ENCODE measurements at regions not wholly inside any gene's neighbourhood (a gene's known extent, or its start where the extent isn't known, plus 50 kb on each side); places are given as distances from the start of the nearest gene placed in this dataset.
A peak's percentile ranks its signal among the peaks of the same experiment; 100 is the strongest.

DNA sequence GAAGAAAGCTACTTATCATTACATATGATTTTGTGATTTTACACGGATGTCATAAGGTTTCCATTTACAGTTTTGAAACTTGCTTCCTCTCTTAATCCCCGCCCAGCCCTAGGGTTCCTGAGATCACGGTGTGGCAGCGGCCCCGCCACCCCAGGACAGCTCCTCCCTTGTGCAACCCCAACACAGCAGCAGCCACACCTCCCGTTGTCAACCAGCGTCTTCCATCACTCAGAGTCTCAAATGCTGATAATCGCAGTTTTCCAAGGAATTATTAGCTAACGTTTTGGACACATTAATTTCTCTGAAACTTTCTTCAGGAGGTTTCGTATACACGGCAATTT is 204.8 kb downstream of the THBS2 start:
- H3K27me3 Mint-ChIP-seq (ENCODE audit: low read depth in 2 of 2) = peaks cover 25 to 35% of the 10 kb centered on the region in 2 donors
- ATAC-seq (no peak), DNase-seq (no peak)
- TF ChIP-seq, protein P1, sequence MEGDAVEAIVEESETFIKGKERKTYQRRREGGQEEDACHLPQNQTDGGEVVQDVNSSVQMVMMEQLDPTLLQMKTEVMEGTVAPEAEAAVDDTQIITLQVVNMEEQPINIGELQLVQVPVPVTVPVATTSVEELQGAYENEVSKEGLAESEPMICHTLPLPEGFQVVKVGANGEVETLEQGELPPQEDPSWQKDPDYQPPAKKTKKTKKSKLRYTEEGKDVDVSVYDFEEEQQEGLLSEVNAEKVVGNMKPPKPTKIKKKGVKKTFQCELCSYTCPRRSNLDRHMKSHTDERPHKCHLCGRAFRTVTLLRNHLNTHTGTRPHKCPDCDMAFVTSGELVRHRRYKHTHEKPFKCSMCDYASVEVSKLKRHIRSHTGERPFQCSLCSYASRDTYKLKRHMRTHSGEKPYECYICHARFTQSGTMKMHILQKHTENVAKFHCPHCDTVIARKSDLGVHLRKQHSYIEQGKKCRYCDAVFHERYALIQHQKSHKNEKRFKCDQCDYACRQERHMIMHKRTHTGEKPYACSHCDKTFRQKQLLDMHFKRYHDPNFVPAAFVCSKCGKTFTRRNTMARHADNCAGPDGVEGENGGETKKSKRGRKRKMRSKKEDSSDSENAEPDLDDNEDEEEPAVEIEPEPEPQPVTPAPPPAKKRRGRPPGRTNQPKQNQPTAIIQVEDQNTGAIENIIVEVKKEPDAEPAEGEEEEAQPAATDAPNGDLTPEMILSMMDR (IDR thresholded peaks at IDR 0.05) = no peak
- no peaks in the 10 kb centered on the region for H3K4me1 Mint-ChIP-seq
- Histone ChIP-seq H3K27me3 (ENCODE audit: control insufficient read depth, insufficient read depth, low read length) (peaks cover 2% of the 10 kb centered on the region), H3K4me1 (ENCODE audit: control insufficient read depth, insufficient read depth, low read length) (no peaks in the 10 kb centered on the region), H3K27ac (ENCODE audit: low read length) (no peak overlapping the region), H3K9me3 (ENCODE audit: control insufficient read depth, insufficient read depth, low read length) (no peaks in the 10 kb centered on the region), H3K36me3 (ENCODE audit: control insufficient read depth, insufficient read depth, low read length) (no peaks in the 10 kb centered on the region), H3K4me3 (ENCODE audit: low read length) (no peak overlapping the region)
- 84% methylated on average over 11 of the region's 11 CpGs for WGBS (ENCODE audit: insufficient coverage)
- H3K4me3 Mint-ChIP-seq = no peak overlapping the region
- H3K27ac Mint-ChIP-seq = no peak overlapping the region
- H3K36me3 Mint-ChIP-seq = no peaks in the 10 kb centered on the region
- intact Hi-C loops (cut with micrococcal nuclease) = no loop called here
- no peaks in the 10 kb centered on the region for H3K9me3 Mint-ChIP-seq

DNA sequence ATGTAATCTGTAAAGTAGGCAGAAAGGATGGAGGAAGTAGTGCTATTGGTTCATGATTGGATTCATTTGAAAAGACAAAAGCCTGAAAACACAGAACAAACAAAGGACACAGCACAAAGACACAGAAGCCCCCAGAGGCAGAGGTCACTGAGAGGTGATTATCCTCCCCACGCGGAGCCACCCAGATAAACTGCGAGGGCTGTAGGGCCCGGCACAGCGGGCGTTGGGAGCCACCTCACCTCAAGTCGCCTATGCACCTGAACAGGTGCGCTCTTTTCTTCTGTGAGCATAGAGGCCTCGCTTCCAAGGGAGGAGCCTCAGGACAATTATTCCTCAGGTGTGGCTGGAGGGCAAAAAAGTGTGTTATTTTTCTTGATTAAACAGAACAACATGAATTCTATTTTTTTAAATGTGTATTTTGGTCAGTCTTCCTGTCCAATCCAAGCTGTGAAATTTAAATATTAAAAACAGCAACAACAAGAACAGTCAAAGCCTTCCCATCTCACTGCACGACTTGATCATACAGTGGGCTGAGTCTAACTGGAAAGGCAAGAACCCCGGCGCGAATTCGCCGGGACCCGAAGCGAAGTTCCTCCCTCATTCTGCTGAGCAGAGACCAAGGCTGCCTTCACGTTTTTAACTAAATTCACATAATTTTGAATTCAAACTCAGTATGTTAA is 205.3 kb downstream of the THBS2 start:
- Mint-ChIP-seq H3K9me3 (no peaks in the 10 kb centered on the region), H3K36me3 (no peaks in the 10 kb centered on the region), H3K4me1 (no peaks in the 10 kb centered on the region), H3K27ac (no peak overlapping the region), H3K4me3 (no peak overlapping the region), H3K27me3 (ENCODE audit: low read depth in 2 of 2) (peaks cover 22 to 30% of the 10 kb centered on the region in 2 donors)
- H3K4me3 ChIP-seq (ENCODE audit: low read length) = no peak overlapping the region
- intact Hi-C loops (cut with micrococcal nuclease) = no loop called here
- 93% methylated on average over 18 of the region's 18 CpGs for WGBS (ENCODE audit: insufficient coverage)
- no peak overlapping the region for H3K27ac ChIP-seq (ENCODE audit: low read length)
- H3K27me3 ChIP-seq (ENCODE audit: control insufficient read depth, insufficient read depth, low read length) = peaks cover 2% of the 10 kb centered on the region
- DNase-seq (no peak), ATAC-seq (no peak)
- no peaks in the 10 kb centered on the region for H3K36me3 ChIP-seq (ENCODE audit: control insufficient read depth, insufficient read depth, low read length)
- H3K4me1 ChIP-seq (ENCODE audit: control insufficient read depth, insufficient read depth, low read length) = no peaks in the 10 kb centered on the region
- TF ChIP-seq, protein P1 (IDR thresholded peaks at IDR 0.05) = no peak
- no peaks in the 10 kb centered on the region for H3K9me3 ChIP-seq (ENCODE audit: control insufficient read depth, insufficient read depth, low read length)

DNA sequence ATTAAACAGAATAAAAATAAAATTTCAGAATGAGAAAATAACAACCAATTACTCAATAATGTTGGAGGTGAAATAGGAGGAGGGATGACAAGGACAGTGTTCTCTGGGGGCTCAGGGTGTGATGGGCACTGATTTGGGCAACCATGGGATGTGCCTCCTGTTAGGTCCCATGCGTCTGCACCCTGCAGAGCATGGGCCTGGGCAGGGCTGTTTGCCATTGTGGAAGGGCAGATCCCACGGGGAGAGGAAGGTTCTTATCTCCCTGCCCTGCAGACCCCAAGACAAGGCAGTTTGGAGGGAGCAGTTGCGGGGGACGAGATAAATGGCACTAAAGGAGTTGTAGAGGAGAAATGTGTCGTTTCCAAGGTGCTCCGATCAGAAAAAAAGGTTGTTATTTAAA is 206.3 kb downstream of the THBS2 start:
- peaks cover 2% of the 10 kb centered on the region for H3K27me3 ChIP-seq (ENCODE audit: control insufficient read depth, insufficient read depth, low read length)
- H3K27ac ChIP-seq (ENCODE audit: low read length) = no peak overlapping the region
- H3K36me3 Mint-ChIP-seq = no peaks in the 10 kb centered on the region
- no peaks in the 10 kb centered on the region for H3K9me3 Mint-ChIP-seq
- DNase-seq (no peak), ATAC-seq (peak in 1 of 3 donors; percentile 17)
- intact Hi-C loops (cut with micrococcal nuclease) = no loop called here
- H3K27me3 Mint-ChIP-seq (ENCODE audit: low read depth in 2 of 2) = peaks cover 22 to 25% of the 10 kb centered on the region in 2 donors
- H3K9me3 ChIP-seq (ENCODE audit: control insufficient read depth, insufficient read depth, low read length) = no peaks in the 10 kb centered on the region
- 89% methylated on average over 6 of the region's 6 CpGs for WGBS (ENCODE audit: insufficient coverage)
- no peaks in the 10 kb centered on the region for H3K36me3 ChIP-seq (ENCODE audit: control insufficient read depth, insufficient read depth, low read length)
- H3K27ac Mint-ChIP-seq = no peak overlapping the region
- H3K4me1 ChIP-seq (ENCODE audit: control insufficient read depth, insufficient read depth, low read length) = no peaks in the 10 kb centered on the region
- H3K4me1 Mint-ChIP-seq = no peaks in the 10 kb centered on the region
- H3K4me3 ChIP-seq (ENCODE audit: low read length) = no peak overlapping the region
- H3K4me3 Mint-ChIP-seq = no peak overlapping the region
- TF ChIP-seq, protein P1 (IDR thresholded peaks at IDR 0.05) = no peak

Data from natural killer cell (primary cell).